ENCODE measurements at regions not wholly inside any gene's neighbourhood (a gene's known extent, or its start where the extent isn't known, plus 50 kb on each side); places are given as distances from the start of the nearest gene placed in this dataset.

GRCh38 chr21:17697473-17697872, 84.8 kb upstream of the BTG3 start:
- TF ChIP-seq KLF9 (CRISPR knock-in tag; IDR thresholded peaks at IDR 0.05; ENCODE audit: low read depth) = no peak
- TF ChIP-seq, protein P1, sequence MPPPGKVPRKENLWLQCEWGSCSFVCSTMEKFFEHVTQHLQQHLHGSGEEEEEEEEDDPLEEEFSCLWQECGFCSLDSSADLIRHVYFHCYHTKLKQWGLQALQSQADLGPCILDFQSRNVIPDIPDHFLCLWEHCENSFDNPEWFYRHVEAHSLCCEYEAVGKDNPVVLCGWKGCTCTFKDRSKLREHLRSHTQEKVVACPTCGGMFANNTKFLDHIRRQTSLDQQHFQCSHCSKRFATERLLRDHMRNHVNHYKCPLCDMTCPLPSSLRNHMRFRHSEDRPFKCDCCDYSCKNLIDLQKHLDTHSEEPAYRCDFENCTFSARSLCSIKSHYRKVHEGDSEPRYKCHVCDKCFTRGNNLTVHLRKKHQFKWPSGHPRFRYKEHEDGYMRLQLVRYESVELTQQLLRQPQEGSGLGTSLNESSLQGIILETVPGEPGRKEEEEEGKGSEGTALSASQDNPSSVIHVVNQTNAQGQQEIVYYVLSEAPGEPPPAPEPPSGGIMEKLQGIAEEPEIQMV (CRISPR knock-in tag; IDR thresholded peaks at IDR 0.05; ENCODE audit: low read depth) = no peak
- no peak for TF ChIP-seq GABPB1 (CRISPR knock-in tag; IDR thresholded peaks at IDR 0.05)
- TF ChIP-seq ZBTB1 (CRISPR knock-in tag; IDR thresholded peaks at IDR 0.05; ENCODE audit: borderline replicate concordance) = no peak
- TF ChIP-seq BRCA1 (CRISPR knock-in tag; IDR thresholded peaks at IDR 0.05) = no peak
